Endothelial cell (in vitro differentiated cells): ENCODE measurements at regions not wholly inside any gene's neighbourhood (a gene's known extent, or its start where the extent isn't known, plus 50 kb on each side); places are given as distances from the start of the nearest gene placed in this dataset.

ENCODE experiments used
- DNase-seq: peaks from one replicate; pipeline ENCODE4 v3.0.0; 2021; ENCODE audit warnings: low spot score
- H3K27ac Mint-ChIP-seq: one replicate; pipeline ENCODE4 v1.8.0; 2021; ENCODE audit warnings: mixed read lengths, inconsistent platforms; ENCODE audit not compliant: unreplicated experiment
- H3K27me3 Mint-ChIP-seq: one replicate; pipeline ENCODE4 v1.8.0; 2021; ENCODE audit warnings: mild to moderate bottlenecking, moderate library complexity, mixed read lengths, inconsistent platforms; ENCODE audit not compliant: unreplicated experiment
- H3K36me3 Mint-ChIP-seq: one replicate; pipeline ENCODE4 v1.8.0; 2021; ENCODE audit warnings: mild to moderate bottlenecking, low read depth, mixed read lengths, inconsistent platforms; ENCODE audit not compliant: unreplicated experiment
- H3K4me1 Mint-ChIP-seq: one replicate; pipeline ENCODE4 v1.8.0; 2021; ENCODE audit warnings: mild to moderate bottlenecking, mixed read lengths, inconsistent platforms; ENCODE audit not compliant: unreplicated experiment
- H3K4me3 Mint-ChIP-seq: one replicate; pipeline ENCODE4 v1.8.0; 2021; ENCODE audit warnings: mild to moderate bottlenecking, mixed read lengths, inconsistent platforms; ENCODE audit not compliant: unreplicated experiment
- H3K9me3 Mint-ChIP-seq: one replicate; pipeline ENCODE4 v1.8.0; 2021; ENCODE audit warnings: mixed read lengths, inconsistent platforms; ENCODE audit not compliant: unreplicated experiment
- TF ChIP-seq, protein P1 (sequence below): fragments of 200-600 bp; sonication (generic); IDR thresholded peaks from one replicate; pipeline ENCODE4 v1.5.0; 2021; ENCODE audit warnings: antibody characterized with exemption; ENCODE audit not compliant: unreplicated experiment

DNA sequence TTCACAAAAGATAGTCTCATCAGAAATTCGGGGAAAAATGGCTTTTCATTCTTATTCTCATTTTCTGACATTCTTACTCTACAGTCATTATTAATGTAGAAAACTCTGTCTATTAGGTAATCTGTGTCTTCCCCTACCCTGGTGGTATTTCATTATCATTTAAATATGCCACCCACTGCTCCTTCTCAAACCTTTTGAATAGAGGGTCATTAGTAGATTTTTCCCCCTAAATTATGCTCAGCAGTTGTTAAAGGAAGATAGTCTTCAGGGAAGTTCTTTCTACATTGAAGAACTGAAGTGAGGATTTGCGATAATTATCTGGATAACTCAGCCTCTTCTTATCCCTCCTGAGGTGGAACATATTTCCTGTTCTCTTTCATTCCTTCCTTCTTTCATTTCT, 989.5 kb upstream of the RBFOX1 start:
- no peaks in the 10 kb centered on the region for H3K27me3 Mint-ChIP-seq
- no peaks in the 10 kb centered on the region for H3K9me3 Mint-ChIP-seq
- peaks cover 5% of the 10 kb centered on the region for H3K4me1 Mint-ChIP-seq
- H3K4me3 Mint-ChIP-seq, result no peak overlapping the region
- no peak for DNase-seq
- no peaks in the 10 kb centered on the region for H3K36me3 Mint-ChIP-seq
- H3K27ac Mint-ChIP-seq, result no peak overlapping the region
- TF ChIP-seq, protein P1, sequence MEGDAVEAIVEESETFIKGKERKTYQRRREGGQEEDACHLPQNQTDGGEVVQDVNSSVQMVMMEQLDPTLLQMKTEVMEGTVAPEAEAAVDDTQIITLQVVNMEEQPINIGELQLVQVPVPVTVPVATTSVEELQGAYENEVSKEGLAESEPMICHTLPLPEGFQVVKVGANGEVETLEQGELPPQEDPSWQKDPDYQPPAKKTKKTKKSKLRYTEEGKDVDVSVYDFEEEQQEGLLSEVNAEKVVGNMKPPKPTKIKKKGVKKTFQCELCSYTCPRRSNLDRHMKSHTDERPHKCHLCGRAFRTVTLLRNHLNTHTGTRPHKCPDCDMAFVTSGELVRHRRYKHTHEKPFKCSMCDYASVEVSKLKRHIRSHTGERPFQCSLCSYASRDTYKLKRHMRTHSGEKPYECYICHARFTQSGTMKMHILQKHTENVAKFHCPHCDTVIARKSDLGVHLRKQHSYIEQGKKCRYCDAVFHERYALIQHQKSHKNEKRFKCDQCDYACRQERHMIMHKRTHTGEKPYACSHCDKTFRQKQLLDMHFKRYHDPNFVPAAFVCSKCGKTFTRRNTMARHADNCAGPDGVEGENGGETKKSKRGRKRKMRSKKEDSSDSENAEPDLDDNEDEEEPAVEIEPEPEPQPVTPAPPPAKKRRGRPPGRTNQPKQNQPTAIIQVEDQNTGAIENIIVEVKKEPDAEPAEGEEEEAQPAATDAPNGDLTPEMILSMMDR, result no peak

DNA sequence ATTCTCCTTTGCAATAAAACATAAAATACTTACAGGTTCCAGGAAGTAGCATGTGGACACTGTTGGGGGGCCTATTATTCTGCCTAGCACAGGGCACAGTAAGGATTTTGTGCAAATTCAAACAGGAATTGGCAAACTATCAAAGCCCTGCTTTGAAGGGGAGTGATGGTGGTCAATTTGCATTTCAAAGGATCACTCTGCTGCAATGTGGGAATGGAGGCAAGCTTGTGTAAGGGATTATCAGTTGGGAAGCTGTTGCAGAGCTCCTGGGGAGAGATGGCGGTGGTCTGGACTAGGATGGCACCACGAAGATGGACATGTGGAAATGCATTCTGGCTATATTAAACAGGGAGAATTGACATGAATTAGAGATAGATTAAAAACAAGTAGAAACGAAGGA, 990.7 kb upstream of the RBFOX1 start:
- H3K4me3 Mint-ChIP-seq, result no peak overlapping the region
- peaks cover 5% of the 10 kb centered on the region for H3K4me1 Mint-ChIP-seq
- H3K27ac Mint-ChIP-seq, result no peak overlapping the region
- no peaks in the 10 kb centered on the region for H3K27me3 Mint-ChIP-seq
- no peak for DNase-seq
- no peaks in the 10 kb centered on the region for H3K9me3 Mint-ChIP-seq
- no peaks in the 10 kb centered on the region for H3K36me3 Mint-ChIP-seq
- TF ChIP-seq, protein P1, result no peak

DNA sequence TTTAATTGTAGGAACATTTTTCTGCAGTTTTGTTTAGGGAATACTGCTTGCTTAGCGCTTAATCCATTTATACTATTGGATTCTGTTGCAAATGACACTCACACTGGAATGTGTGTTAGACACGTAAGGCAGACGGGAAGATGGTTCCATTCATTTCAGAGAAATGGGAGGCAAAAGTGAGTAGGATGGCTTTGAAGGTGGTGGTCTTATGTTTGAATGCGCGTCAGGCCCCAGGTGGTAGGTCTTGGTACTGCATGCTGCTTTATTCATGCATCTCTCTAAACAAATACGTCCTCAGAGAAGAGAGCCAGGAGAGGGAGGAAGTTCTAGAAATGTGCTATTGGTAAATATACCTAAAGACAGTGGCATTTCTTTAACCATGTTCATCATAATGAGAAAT, 997.6 kb upstream of the RBFOX1 start:
- peak; percentile 48 for DNase-seq
- Mint-ChIP-seq H3K9me3 (no peaks in the 10 kb centered on the region), H3K27ac (no peak overlapping the region), H3K4me1 (no peaks in the 10 kb centered on the region), H3K36me3 (no peaks in the 10 kb centered on the region), H3K4me3 (no peak overlapping the region), H3K27me3 (no peaks in the 10 kb centered on the region)
- TF ChIP-seq, protein P1, result peak; percentile 93

DNA sequence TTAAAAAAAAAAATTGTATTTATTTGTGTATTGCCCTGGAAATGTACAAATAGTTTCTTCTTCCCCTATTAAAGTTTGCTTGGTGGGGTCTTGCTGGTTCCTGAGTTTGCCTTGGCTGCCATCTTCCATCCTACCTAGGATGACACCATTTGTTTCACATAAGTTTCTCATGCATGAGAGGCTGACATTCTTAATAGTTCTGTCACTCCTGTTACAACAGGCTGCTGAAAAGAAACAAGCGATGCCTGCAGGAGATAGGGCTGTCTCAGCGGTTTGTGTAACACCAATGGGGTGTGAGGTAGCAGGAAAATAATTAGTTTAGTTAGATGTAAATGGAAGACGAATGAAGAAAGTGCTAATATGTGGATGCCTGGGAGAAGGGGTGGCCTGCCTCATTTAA, 1000.9 kb upstream of the RBFOX1 start:
- H3K4me1 Mint-ChIP-seq, result no peaks in the 10 kb centered on the region
- no peaks in the 10 kb centered on the region for H3K9me3 Mint-ChIP-seq
- H3K4me3 Mint-ChIP-seq, result no peak overlapping the region
- H3K27me3 Mint-ChIP-seq, result peaks cover 4% of the 10 kb centered on the region
- TF ChIP-seq, protein P1, result no peak
- H3K27ac Mint-ChIP-seq, result no peak overlapping the region
- no peaks in the 10 kb centered on the region for H3K36me3 Mint-ChIP-seq
- DNase-seq, result no peak

DNA sequence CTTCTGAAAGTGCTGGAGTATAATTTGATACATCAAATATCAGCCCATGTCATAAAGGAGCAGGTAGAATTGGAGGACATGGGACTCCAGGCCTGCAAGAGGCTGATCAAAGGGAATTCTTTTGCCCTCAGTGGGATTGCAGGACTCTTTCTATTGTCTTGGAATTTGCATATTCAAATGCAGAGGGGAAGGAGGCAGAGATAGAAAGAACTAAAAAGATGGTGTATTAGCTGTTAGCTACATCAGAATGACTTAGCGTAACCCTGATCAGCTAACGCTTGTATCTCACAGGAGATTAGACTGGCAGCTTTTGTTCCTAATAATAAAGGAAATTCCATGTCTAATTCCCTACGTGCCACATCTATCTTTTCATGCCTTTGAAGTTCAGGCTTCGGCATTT, 1014.7 kb upstream of the RBFOX1 start:
- H3K27ac Mint-ChIP-seq, result no peak overlapping the region
- no peaks in the 10 kb centered on the region for H3K36me3 Mint-ChIP-seq
- peaks cover 4% of the 10 kb centered on the region for H3K27me3 Mint-ChIP-seq
- H3K9me3 Mint-ChIP-seq, result no peaks in the 10 kb centered on the region
- H3K4me3 Mint-ChIP-seq, result no peak overlapping the region
- DNase-seq, result no peak
- H3K4me1 Mint-ChIP-seq, result no peaks in the 10 kb centered on the region
- TF ChIP-seq, protein P1, result no peak
